ENCODE measurements at regions not wholly inside any gene's neighbourhood (a gene's known extent, or its start where the extent isn't known, plus 50 kb on each side); places are given as distances from the start of the nearest gene placed in this dataset.

GRCh38 chr9:20030221-20030620, 241.4 kb upstream of the SLC24A2 start:
- no peak for TF ChIP-seq CTCF (IDR thresholded peaks at IDR 0.05)
- TF ChIP-seq ZFX (IDR thresholded peaks at IDR 0.05; ENCODE audit: borderline replicate concordance): no peak

All from 22Rv1 (cell line).